Transverse colon (tissue), 4 donors: ENCODE measurements at regions not wholly inside any gene's neighbourhood (a gene's known extent, or its start where the extent isn't known, plus 50 kb on each side); places are given as distances from the start of the nearest gene placed in this dataset.
"Not testable (repeated sequence)": the region's sequence is repeated elsewhere in the genome, so short reads cannot be mapped to it uniquely, and the experiment has no call there.

ENCODE experiments used
- DNase-seq: peaks from one replicate; pipeline ENCODE4 v3.0.0-alpha.2; 2019
- H3K27ac ChIP-seq, 4 donors: fragments of 200-600 bp; sonication (generic); 2 replicates each; pipeline ENCODE4 v1.5.1; 2016 to 2018; ENCODE audit warnings: inconsistent platforms in 4 of 4
- H3K27me3 ChIP-seq: fragments of 200-600 bp; sonication (generic); 2 replicates; pipeline ENCODE4 v1.5.1; 2017; ENCODE audit warnings: inconsistent platforms
- H3K36me3 ChIP-seq, 4 donors: fragments of 200-600 bp; sonication (generic); 2 replicates each; pipeline ENCODE4 v1.5.1; 2017 to 2019; ENCODE audit warnings: inconsistent platforms in 4 of 4
- H3K4me1 ChIP-seq, 4 donors: fragments of 200-600 bp; sonication (generic); 2 replicates each; pipeline ENCODE4 v1.5.1; 2017 to 2020; ENCODE audit warnings: inconsistent platforms in 4 of 4
- H3K4me3 ChIP-seq, 4 donors: fragments of 200-600 bp; sonication (generic); 1 replicate in 1 of 4; 2 replicates in 3 of 4; pipeline versions ENCODE4 v1.5.1 to v1.6.1; 2017 to 2019; ENCODE audit warnings: inconsistent platforms in 4 of 4
- H3K9me3 ChIP-seq, 2 donors: fragments of 200-600 bp; sonication (generic); 2 replicates each; pipeline ENCODE4 v1.5.1; 2017 to 2019; ENCODE audit warnings: inconsistent platforms in 2 of 2
- EP300 ChIP-seq: sonication (generic); formaldehyde crosslinking; IDR thresholded peaks from one replicate; pipeline ENCODE4 v1.6.1; 2017; ENCODE audit warnings: antibody characterized with exemption, low read depth
- POLR2A ChIP-seq: fragments of 450-650 bp; IDR thresholded peaks from one replicate; pipeline ENCODE4 v1.6.1; 2016; ENCODE audit warnings: antibody characterized with exemption, mild to moderate bottlenecking, moderate library complexity
- POLR2AphosphoS5 ChIP-seq, 3 donors: sonication (generic); formaldehyde crosslinking; IDR thresholded peaks; one replicate each; pipeline ENCODE4 v1.6.1; 2016; ENCODE audit warnings: antibody characterized with exemption in 3 of 3
- WGBS, 2 donors: methylation state at CpG; one replicate each; pipeline ENCODE4 v1.1.5; 2018; ENCODE audit warnings: low coverage in 1 of 2; 5-methylcytosine and 5-hydroxymethylcytosine counted together
- in situ Hi-C, 4 donors: fragments of 200-750 bp; cut with MboI; loops; one replicate each; pipeline versions ENCODE4 v1.15.0 to v1.15.1; 2017; ENCODE audit warnings: low sequenced_read_pairs in 3 of 4, low pct_ligation_motif_present in 1 of 4, low pct_unique_long_range_greater_than_20kb in 1 of 4
- intact Hi-C: fragments of 100-400 bp; cut with DNase I; formaldehyde crosslinking; loops from one replicate; pipeline ENCODE4 v1.15.1; 2023; ENCODE audit warnings: low total_unique reads
- TF ChIP-seq, protein P1 (sequence below), 5 experiments: fragments of 200-600 bp in 3 of 5; fragments of 450-650 bp in 2 of 5; sonication (generic) in 3 of 5; IDR thresholded peaks; 1 replicate in 2 of 5; 2 replicates in 3 of 5; pipeline ENCODE4 v1.5.1; 2016 to 2017; ENCODE audit warnings: antibody characterized with exemption in 5 of 5, inconsistent platforms in 3 of 5, mild to moderate bottlenecking in 2 of 5, moderate library complexity in 1 of 5

DNA sequence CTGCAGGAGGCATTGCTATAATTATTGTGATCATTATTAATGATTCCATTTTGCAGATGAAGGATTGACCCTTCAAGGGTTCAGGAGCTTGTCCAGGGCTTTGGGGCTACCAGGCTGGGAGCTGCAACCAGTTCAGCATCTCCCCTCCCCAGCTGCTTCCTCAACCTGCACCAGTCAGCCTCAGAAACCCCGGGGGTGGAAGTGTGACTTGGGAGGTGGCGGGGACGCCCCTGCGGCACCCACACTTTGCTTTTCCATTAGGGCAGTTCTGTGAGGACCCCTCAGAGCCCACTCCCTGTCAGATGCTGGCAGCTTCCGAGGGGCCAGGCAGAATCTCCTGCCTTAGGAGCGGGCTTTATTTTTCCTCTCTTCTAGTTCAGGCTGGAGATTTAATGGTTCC is 85.6 kb downstream of the OLFM1 start:
- no peaks in the 10 kb centered on the region for H3K4me1 ChIP-seq
- H3K4me3 ChIP-seq = no peak overlapping the region
- no peak for DNase-seq
- TF ChIP-seq EP300 (no peak), POLR2AphosphoS5 (IDR thresholded peaks at IDR 0.05) (no peak), POLR2A (no peak)
- TF ChIP-seq, protein P1, sequence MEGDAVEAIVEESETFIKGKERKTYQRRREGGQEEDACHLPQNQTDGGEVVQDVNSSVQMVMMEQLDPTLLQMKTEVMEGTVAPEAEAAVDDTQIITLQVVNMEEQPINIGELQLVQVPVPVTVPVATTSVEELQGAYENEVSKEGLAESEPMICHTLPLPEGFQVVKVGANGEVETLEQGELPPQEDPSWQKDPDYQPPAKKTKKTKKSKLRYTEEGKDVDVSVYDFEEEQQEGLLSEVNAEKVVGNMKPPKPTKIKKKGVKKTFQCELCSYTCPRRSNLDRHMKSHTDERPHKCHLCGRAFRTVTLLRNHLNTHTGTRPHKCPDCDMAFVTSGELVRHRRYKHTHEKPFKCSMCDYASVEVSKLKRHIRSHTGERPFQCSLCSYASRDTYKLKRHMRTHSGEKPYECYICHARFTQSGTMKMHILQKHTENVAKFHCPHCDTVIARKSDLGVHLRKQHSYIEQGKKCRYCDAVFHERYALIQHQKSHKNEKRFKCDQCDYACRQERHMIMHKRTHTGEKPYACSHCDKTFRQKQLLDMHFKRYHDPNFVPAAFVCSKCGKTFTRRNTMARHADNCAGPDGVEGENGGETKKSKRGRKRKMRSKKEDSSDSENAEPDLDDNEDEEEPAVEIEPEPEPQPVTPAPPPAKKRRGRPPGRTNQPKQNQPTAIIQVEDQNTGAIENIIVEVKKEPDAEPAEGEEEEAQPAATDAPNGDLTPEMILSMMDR (IDR thresholded peaks at IDR 0.05) = no peak
- H3K9me3 ChIP-seq = no peaks in the 10 kb centered on the region
- intact Hi-C loops (no loop called here), in situ Hi-C loops (no loop called here)
- H3K27me3 ChIP-seq = no peaks in the 10 kb centered on the region
- H3K36me3 ChIP-seq = no peaks in the 10 kb centered on the region
- WGBS, 2 donors = 86% methylated on average over 6 of the region's 6 CpGs; no CpG with 5 or more reads in 1 of the 2 donors
- no peak overlapping the region for H3K27ac ChIP-seq

- no peak overlapping the region for H3K27ac ChIP-seq
- H3K9me3 ChIP-seq = no peaks in the 10 kb centered on the region
- no peaks in the 10 kb centered on the region for H3K36me3 ChIP-seq
- intact Hi-C loops (no loop called here), in situ Hi-C loops (no loop called here)
- no peaks in the 10 kb centered on the region for H3K27me3 ChIP-seq
- TF ChIP-seq EP300 = no peak
- TF ChIP-seq POLR2A = no peak
- TF ChIP-seq, protein P1 (IDR thresholded peaks at IDR 0.05) = no peak
- TF ChIP-seq POLR2AphosphoS5 (IDR thresholded peaks at IDR 0.05) = no peak
- WGBS, 2 donors = 80% methylated on average over 6 of the region's 6 CpGs; no CpG with 5 or more reads in 1 of the 2 donors
- no peaks in the 10 kb centered on the region for H3K4me1 ChIP-seq
- DNase-seq = no peak
- no peak overlapping the region for H3K4me3 ChIP-seq
Measured at GRCh38 chr9:135174248-135174647, 86.8 kb downstream of the OLFM1 start.

- TF ChIP-seq, protein P1 (IDR thresholded peaks at IDR 0.05) = no peak
- Histone ChIP-seq H3K36me3 (no peaks in the 10 kb centered on the region), H3K27me3 (no peaks in the 10 kb centered on the region), H3K9me3 (no peaks in the 10 kb centered on the region), H3K4me1 (no peaks in the 10 kb centered on the region), H3K4me3 (no peak overlapping the region), H3K27ac (no peak overlapping the region)
- DNase-seq = no peak
- intact Hi-C loops = no loop called here
- in situ Hi-C loops = no loop called here
- 78% methylated on average over 11 of the region's 11 CpGs; no CpG with 5 or more reads in 1 of the 2 donors for WGBS, 2 donors
Measured at GRCh38 chr9:135174981-135175380, 87.5 kb downstream of the OLFM1 start.

GRCh38 chr9:135176284-135176683 is 88.8 kb downstream of the OLFM1 start:
- no peak for DNase-seq
- intact Hi-C loops = no loop called here
- 81% methylated on average over 19 of the region's 20 CpGs; no CpG with 5 or more reads in 1 of the 2 donors for WGBS, 2 donors
- Histone ChIP-seq H3K4me1 (no peaks in the 10 kb centered on the region), H3K36me3 (no peaks in the 10 kb centered on the region), H3K27me3 (no peaks in the 10 kb centered on the region), H3K27ac (no peak overlapping the region), H3K4me3 (no peak overlapping the region), H3K9me3 (no peaks in the 10 kb centered on the region)
- in situ Hi-C loops = no loop called here
- TF ChIP-seq POLR2AphosphoS5 (IDR thresholded peaks at IDR 0.05) (no peak), POLR2A (no peak), EP300 (no peak)
- TF ChIP-seq, protein P1 (IDR thresholded peaks at IDR 0.05) = no peak

DNA sequence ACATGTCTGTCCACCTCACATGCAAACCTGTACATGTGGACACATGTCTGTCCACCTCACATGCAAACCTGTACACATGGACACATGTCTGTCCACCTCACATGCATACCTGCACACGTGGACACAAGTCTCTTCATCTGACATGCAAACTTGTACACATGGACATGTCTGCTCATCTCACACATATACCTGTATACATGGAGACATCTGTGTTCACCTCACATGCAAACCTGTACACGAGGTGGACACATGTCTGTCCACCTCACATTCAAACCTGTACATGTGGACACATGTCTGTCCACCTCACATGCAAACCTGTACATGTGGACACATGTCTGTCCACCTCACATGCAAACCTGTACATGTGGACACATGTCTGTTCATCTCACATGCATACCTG is 90.1 kb downstream of the OLFM1 start:
- H3K4me3 ChIP-seq, H3K9me3 ChIP-seq, DNase-seq, H3K4me1 ChIP-seq, intact Hi-C loops, H3K27me3 ChIP-seq, H3K36me3 ChIP-seq, H3K27ac ChIP-seq, in situ Hi-C loops: not testable (repeated sequence)
- 34 to 54% methylated on average over 2 of the region's 2 CpGs for WGBS, 2 donors
